HG02938 (cell line): ENCODE measurements at regions not wholly inside any gene's neighbourhood (a gene's known extent, or its start where the extent isn't known, plus 50 kb on each side); places are given as distances from the start of the nearest gene placed in this dataset.
A peak's percentile ranks its signal among the peaks of the same experiment; 100 is the strongest.
"Not testable (repeated sequence)": the region's sequence is repeated elsewhere in the genome, so short reads cannot be mapped to it uniquely, and the experiment has no call there.

Source experiments
- ATAC-seq: cut with Tn5 transposase; IDR thresholded peaks from one replicate; pipeline ENCODE4 v1.9.1; 2021; ENCODE audit warnings: mild to moderate bottlenecking, moderate library complexity; ENCODE audit not compliant: unreplicated experiment

GRCh38 chr6:81909981-81910900 lies 157.8 kb upstream of the TENT5A start:
- ATAC-seq, result no peak

- no peak for ATAC-seq
These were observed 156.7 kb upstream of the TENT5A start for GRCh38 chr6:81909162-81909561.

- ATAC-seq, result no peak
These were observed 154.3 kb upstream of the TENT5A start for GRCh38 chr6:81906709-81907204.

GRCh38 chr6:81906041-81906440 lies 153.6 kb upstream of the TENT5A start:
- no peak for ATAC-seq

- ATAC-seq, result no peak
These were observed 149.1 kb upstream of the TENT5A start for GRCh38 chr6:81901551-81901966.

GRCh38 chr6:81900616-81901015 lies 148.1 kb upstream of the TENT5A start:
- ATAC-seq, result peak; percentile 97

GRCh38 chr6:81897793-81898192 lies 145.3 kb upstream of the TENT5A start:
- no peak for ATAC-seq

GRCh38 chr6:81896525-81897503 lies 144.3 kb upstream of the TENT5A start:
- no peak for ATAC-seq

- ATAC-seq, result no peak
These were observed 143.2 kb upstream of the TENT5A start for GRCh38 chr6:81895511-81896185.

- ATAC-seq, result no peak
These were observed 142.3 kb upstream of the TENT5A start for GRCh38 chr6:81894788-81895271.

- no peak for ATAC-seq
These were observed 141.8 kb upstream of the TENT5A start for GRCh38 chr6:81894306-81894705.

GRCh38 chr6:81892891-81893290 lies 140.4 kb upstream of the TENT5A start:
- ATAC-seq, result no peak

- ATAC-seq, result no peak
These were observed 139.4 kb upstream of the TENT5A start for GRCh38 chr6:81891874-81892273.

GRCh38 chr6:81890846-81891245 lies 138.4 kb upstream of the TENT5A start:
- ATAC-seq, result no peak

GRCh38 chr6:81889377-81890053 lies 137.0 kb upstream of the TENT5A start:
- ATAC-seq, result no peak

GRCh38 chr6:81886909-81887308 lies 134.4 kb upstream of the TENT5A start:
- ATAC-seq, result not testable (repeated sequence)

- ATAC-seq, result no peak
These were observed 133.7 kb upstream of the TENT5A start for GRCh38 chr6:81886157-81886556.

- no peak for ATAC-seq
These were observed 129.2 kb upstream of the TENT5A start for GRCh38 chr6:81881660-81882059.

GRCh38 chr6:81878479-81878878 lies 126.0 kb upstream of the TENT5A start:
- ATAC-seq, result no peak

- no peak for ATAC-seq
These were observed 124.5 kb upstream of the TENT5A start for GRCh38 chr6:81876971-81877370.
